ENCODE measurements at regions not wholly inside any gene's neighbourhood (a gene's known extent, or its start where the extent isn't known, plus 50 kb on each side); places are given as distances from the start of the nearest gene placed in this dataset.

GRCh38 chr1:186513526-186513925, 52.6 kb upstream of the PDC start:
- Histone ChIP-seq H2AFZ (no peak overlapping the region), H4K20me1 (ENCODE audit: insufficient read depth) (no peaks in the 10 kb centered on the region), H3K36me3 (ENCODE audit: low read depth) (no peaks in the 10 kb centered on the region), H3K27me3 (replicated peaks; ENCODE audit: insufficient read depth) (no peaks in the 10 kb centered on the region), H3K4me1 (ENCODE audit: insufficient read depth) (no peaks in the 10 kb centered on the region), H3K4me2 (ENCODE audit: unreplicated experiment) (no peak overlapping the region), H3K9me2 (ENCODE audit: insufficient read depth) (no peaks in the 10 kb centered on the region), H3K9ac (no peak overlapping the region), H3K9me3 (ENCODE audit: low read depth) (no peaks in the 10 kb centered on the region), H3F3A (ENCODE audit: insufficient read depth) (no peaks in the 10 kb centered on the region), H3K4me3 (no peak overlapping the region), H3K79me2 (ENCODE audit: insufficient read depth) (no peaks in the 10 kb centered on the region), H3K27ac (no peak overlapping the region)
- in situ Hi-C loops (cut with MboI) = no loop called here
- no peak for TF ChIP-seq EZH2phosphoT487 (IDR thresholded peaks at IDR 0.05; ENCODE audit: insufficient read depth, low read depth)
- TF ChIP-seq EZH2 (IDR thresholded peaks at IDR 0.05; ENCODE audit: insufficient read depth, poor library complexity, severe bottlenecking) = no peak
- DNase-seq = no peak
- 95 to 98% methylated on average over 3 of the region's 3 CpGs for WGBS, 2 experiments (ENCODE audit: low coverage in 1 of 2, low lambda C conversion rate in 2 of 2, missing lambda C conversion rate in 2 of 2)

GRCh38 chr1:186512698-186513457, 52.0 kb upstream of the PDC start:
- H3K79me2 ChIP-seq (ENCODE audit: insufficient read depth) = no peaks in the 10 kb centered on the region
- no peaks in the 10 kb centered on the region for H3F3A ChIP-seq (ENCODE audit: insufficient read depth)
- no peak overlapping the region for H3K4me2 ChIP-seq (ENCODE audit: unreplicated experiment)
- H3K36me3 ChIP-seq (ENCODE audit: low read depth) = no peaks in the 10 kb centered on the region
- 86 to 88% methylated on average over 3 of the region's 3 CpGs for WGBS, 2 experiments (ENCODE audit: low coverage in 1 of 2, low lambda C conversion rate in 2 of 2, missing lambda C conversion rate in 2 of 2)
- no peak for DNase-seq
- no peaks in the 10 kb centered on the region for H3K4me1 ChIP-seq (ENCODE audit: insufficient read depth)
- H3K27ac ChIP-seq = no peak overlapping the region
- no peaks in the 10 kb centered on the region for H4K20me1 ChIP-seq (ENCODE audit: insufficient read depth)
- no peak overlapping the region for H2AFZ ChIP-seq
- no peaks in the 10 kb centered on the region for H3K27me3 ChIP-seq (replicated peaks; ENCODE audit: insufficient read depth)
- H3K9me2 ChIP-seq (ENCODE audit: insufficient read depth) = no peaks in the 10 kb centered on the region
- H3K9me3 ChIP-seq (ENCODE audit: low read depth) = no peaks in the 10 kb centered on the region
- no peak overlapping the region for H3K9ac ChIP-seq
- H3K4me3 ChIP-seq = no peak overlapping the region
- in situ Hi-C loops (cut with MboI) = no loop called here
- TF ChIP-seq EZH2phosphoT487 (IDR thresholded peaks at IDR 0.05; ENCODE audit: insufficient read depth, low read depth) (no peak), EZH2 (IDR thresholded peaks at IDR 0.05; ENCODE audit: insufficient read depth, poor library complexity, severe bottlenecking) (no peak)

DNA sequence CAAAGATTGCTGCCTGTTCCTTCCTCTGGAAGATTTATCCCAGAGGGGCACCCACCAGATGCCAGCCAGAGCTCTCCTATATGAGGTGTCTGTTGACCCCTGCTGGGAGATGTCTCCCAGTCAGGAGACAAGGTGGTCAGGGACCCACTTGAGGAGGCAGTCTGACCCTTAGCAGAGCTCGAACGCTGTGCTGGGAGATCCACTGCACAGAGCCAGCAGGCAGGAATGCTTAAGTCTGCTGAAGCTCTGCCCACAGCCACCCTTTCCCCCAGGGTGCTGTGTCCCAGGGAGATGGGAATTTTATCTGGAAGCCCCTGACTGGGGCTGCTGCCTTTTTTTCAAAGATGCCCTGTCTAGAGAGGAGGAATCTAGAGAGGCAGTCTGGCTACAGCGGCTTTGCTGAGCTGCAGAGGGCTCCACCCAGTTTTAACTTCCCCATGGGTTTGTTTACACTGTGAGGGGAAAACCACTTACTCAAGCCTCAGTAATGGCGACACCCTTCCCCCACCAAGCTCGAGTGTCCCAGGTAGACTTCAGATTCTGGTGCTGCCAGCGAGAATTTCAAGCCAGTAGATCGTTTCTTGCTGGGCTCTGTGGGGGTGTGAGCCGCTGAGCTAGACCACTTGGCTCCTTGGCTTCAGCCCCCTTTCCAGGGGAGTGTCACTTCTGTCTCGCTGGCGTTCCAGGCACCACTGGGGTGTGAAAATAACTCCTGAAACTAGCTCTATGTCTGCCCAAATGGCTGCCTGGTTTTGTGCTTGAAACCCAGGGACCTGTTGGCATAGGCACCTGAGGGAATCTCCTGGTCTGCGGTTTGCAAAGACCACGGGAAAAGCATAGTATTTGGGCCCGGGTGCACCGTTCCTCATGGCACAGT, 51.1 kb upstream of the PDC start:
- H3K27ac ChIP-seq = no peak overlapping the region
- H3K9ac ChIP-seq = no peak overlapping the region
- no peaks in the 10 kb centered on the region for H3K9me3 ChIP-seq (ENCODE audit: low read depth)
- no peaks in the 10 kb centered on the region for H3K36me3 ChIP-seq (ENCODE audit: low read depth)
- in situ Hi-C loops (cut with MboI) = no loop called here
- H2AFZ ChIP-seq = no peak overlapping the region
- H3K4me1 ChIP-seq (ENCODE audit: insufficient read depth) = no peaks in the 10 kb centered on the region
- H3K4me2 ChIP-seq (ENCODE audit: unreplicated experiment) = no peak overlapping the region
- no peaks in the 10 kb centered on the region for H3K79me2 ChIP-seq (ENCODE audit: insufficient read depth)
- H3K27me3 ChIP-seq (replicated peaks; ENCODE audit: insufficient read depth) = no peaks in the 10 kb centered on the region
- TF ChIP-seq EZH2phosphoT487 (IDR thresholded peaks at IDR 0.05; ENCODE audit: insufficient read depth, low read depth) (no peak), EZH2 (IDR thresholded peaks at IDR 0.05; ENCODE audit: insufficient read depth, poor library complexity, severe bottlenecking) (no peak)
- H3F3A ChIP-seq (ENCODE audit: insufficient read depth) = no peaks in the 10 kb centered on the region
- 90 to 92% methylated on average over 14 of the region's 14 CpGs for WGBS, 2 experiments (ENCODE audit: low coverage in 1 of 2, low lambda C conversion rate in 2 of 2, missing lambda C conversion rate in 2 of 2)
- H3K4me3 ChIP-seq = no peak overlapping the region
- no peaks in the 10 kb centered on the region for H3K9me2 ChIP-seq (ENCODE audit: insufficient read depth)
- no peak for DNase-seq
- H4K20me1 ChIP-seq (ENCODE audit: insufficient read depth) = no peaks in the 10 kb centered on the region

All from GM23248 (cell line).